Liver (tissue), 8 donors: ENCODE measurements at regions not wholly inside any gene's neighbourhood (a gene's known extent, or its start where the extent isn't known, plus 50 kb on each side); places are given as distances from the start of the nearest gene placed in this dataset.

Experiments
- DNase-seq: peaks from one replicate; pipeline ENCODE4 v3.0.0-alpha.2; 2017; ENCODE audit warnings: low spot score
- H3K27ac ChIP-seq, 2 donors: one replicate each; pipeline ENCODE4 v1.7.0; 2013; ENCODE audit warnings: inconsistent platforms in 2 of 2, low read length in 2 of 2, control low read depth in 1 of 2, low read depth in 1 of 2, mild to moderate bottlenecking in 1 of 2
- H3K27me3 ChIP-seq, 4 donors: one replicate each; pipeline versions ENCODE4 v1.6.1 to v1.7.0; 2013; ENCODE audit warnings: low read length in 3 of 4, inconsistent platforms in 1 of 4, mild to moderate bottlenecking in 1 of 4, moderate library complexity in 1 of 4; ENCODE audit not compliant: control insufficient read depth in 4 of 4, insufficient read depth in 4 of 4
- H3K36me3 ChIP-seq, 4 donors: one replicate each; pipeline versions ENCODE4 v1.6.1 to v1.7.0; 2013; ENCODE audit warnings: low read length in 3 of 4, mild to moderate bottlenecking in 3 of 4, low read depth in 1 of 4, moderate library complexity in 1 of 4; ENCODE audit not compliant: control insufficient read depth in 4 of 4, insufficient read depth in 3 of 4
- H3K4me1 ChIP-seq, 4 donors: one replicate each; pipeline versions ENCODE4 v1.6.1 to v1.7.0; 2013; ENCODE audit warnings: low read length in 3 of 4, mild to moderate bottlenecking in 3 of 4, moderate library complexity in 1 of 4; ENCODE audit not compliant: control insufficient read depth in 4 of 4, insufficient read depth in 4 of 4
- H3K4me3 ChIP-seq, 3 donors: one replicate each; pipeline versions ENCODE4 v1.6.1 to v1.7.0; 2013; ENCODE audit warnings: low read length in 3 of 3, control low read depth in 1 of 3, low read depth in 1 of 3, mild to moderate bottlenecking in 1 of 3
- H3K9ac ChIP-seq, 2 donors: one replicate each; pipeline ENCODE4 v1.7.0; 2013; ENCODE audit warnings: low read length in 2 of 2, mild to moderate bottlenecking in 2 of 2, moderate library complexity in 2 of 2, control low read depth in 1 of 2, low read depth in 1 of 2
- H3K9me3 ChIP-seq, 4 donors: one replicate each; pipeline versions ENCODE4 v1.6.1 to v1.7.0; 2013; ENCODE audit warnings: low read length in 3 of 4; ENCODE audit not compliant: control insufficient read depth in 4 of 4
- ATF3 ChIP-seq: IDR thresholded peaks from 2 replicates; pipeline ENCODE4 v1.6.1; 2016; ENCODE audit warnings: antibody characterized with exemption
- CTCF ChIP-seq: fragments of 150-350 bp; IDR thresholded peaks from 2 replicates; pipeline ENCODE4 v1.5.1; 2017; ENCODE audit warnings: improper control_type of control experiment, low read depth, low read length; ENCODE audit not compliant: missing input control
- EGR1 ChIP-seq, 2 donors: IDR thresholded peaks; 2 replicates each; pipeline ENCODE4 v1.6.1; 2016 to 2018; ENCODE audit warnings: antibody characterized with exemption in 2 of 2, low read depth in 2 of 2
- FOXA1 ChIP-seq: IDR thresholded peaks from 2 replicates; pipeline ENCODE4 v1.6.1; 2016; ENCODE audit warnings: antibody characterized with exemption
- FOXA2 ChIP-seq: IDR thresholded peaks from 2 replicates; pipeline ENCODE4 v1.6.1; 2016; ENCODE audit warnings: antibody characterized with exemption
- GABPA ChIP-seq, 2 donors: IDR thresholded peaks in 1 of 2; conservative IDR thresholded peaks in 1 of 2; 2 replicates each; pipeline ENCODE4 v1.6.1; 2016; ENCODE audit warnings: antibody characterized with exemption in 2 of 2, mild to moderate bottlenecking in 1 of 2, moderate library complexity in 1 of 2
- HNF4A ChIP-seq, 2 donors: conservative IDR thresholded peaks; 2 replicates each; pipeline ENCODE4 v1.6.1; 2016; ENCODE audit warnings: antibody characterized with exemption in 2 of 2, mild to moderate bottlenecking in 2 of 2
- HNF4G ChIP-seq: IDR thresholded peaks from 2 replicates; pipeline ENCODE4 v1.6.1; 2016; ENCODE audit warnings: antibody characterized with exemption
- JUND ChIP-seq, 2 donors: IDR thresholded peaks; 2 replicates each; pipeline ENCODE4 v1.6.1; 2016; ENCODE audit warnings: antibody characterized with exemption in 2 of 2
- MAX ChIP-seq: IDR thresholded peaks from 2 replicates; pipeline ENCODE4 v1.6.1; 2016; ENCODE audit warnings: antibody characterized with exemption
- NR2F2 ChIP-seq: IDR thresholded peaks from 2 replicates; pipeline ENCODE4 v1.6.1; 2016; ENCODE audit warnings: antibody characterized with exemption
- RAD21 ChIP-seq, 2 donors: IDR thresholded peaks; 2 replicates each; pipeline ENCODE4 v1.6.1; 2016; ENCODE audit warnings: antibody characterized with exemption in 2 of 2, mild to moderate bottlenecking in 2 of 2
- REST ChIP-seq: IDR thresholded peaks from 2 replicates; pipeline ENCODE4 v1.6.1; 2016; ENCODE audit warnings: antibody characterized with exemption, mild to moderate bottlenecking
- RXRA ChIP-seq, 2 donors: IDR thresholded peaks; 2 replicates each; pipeline ENCODE4 v1.6.1; 2017 to 2018; ENCODE audit warnings: antibody characterized with exemption in 2 of 2, mild to moderate bottlenecking in 1 of 2
- SP1 ChIP-seq: IDR thresholded peaks from 2 replicates; pipeline ENCODE4 v1.6.1; 2018; ENCODE audit warnings: antibody characterized with exemption, mild to moderate bottlenecking
- TAF1 ChIP-seq: conservative IDR thresholded peaks from 2 replicates; pipeline ENCODE4 v1.6.1; 2016; ENCODE audit warnings: antibody characterized with exemption, mild to moderate bottlenecking
- YY1 ChIP-seq: IDR thresholded peaks from 2 replicates; pipeline ENCODE4 v1.6.1; 2016; ENCODE audit warnings: antibody characterized with exemption, mild to moderate bottlenecking
- ZBTB33 ChIP-seq: IDR thresholded peaks from 2 replicates; pipeline ENCODE4 v1.6.1; 2016; ENCODE audit warnings: antibody characterized with exemption
- WGBS: extraction: QIAGEN DNeasy Blood & Tissue Kit; methylation state at CpG from one replicate; pipeline ENCODE4 v1.1.7; 2013; 5-methylcytosine and 5-hydroxymethylcytosine counted together
- donor health status: healthy.
- donor health status: healthy.
- donor health status: healthy.
- donor health status: healthy.
- donor health status: healthy.

GRCh38 chr12:33721561-33721960 lies 281.9 kb upstream of the SYT10 start:
- Histone ChIP-seq H3K9ac (no peak overlapping the region), H3K9me3 (peaks cover 0 to 4% (median 0%) of the 10 kb centered on the region in 4 donors), H3K4me1 (no peaks in the 10 kb centered on the region), H3K4me3 (no peak overlapping the region), H3K36me3 (no peaks in the 10 kb centered on the region), H3K27me3 (no peaks in the 10 kb centered on the region), H3K27ac (no peak overlapping the region)
- 59% methylated on average over 2 of the region's 2 CpGs for WGBS
- TF ChIP-seq FOXA2 (no peak), GABPA (IDR thresholded peaks at IDR 0.05 in 1 of 2, conservative IDR thresholded peaks at IDR 0.05 in 1 of 2) (no peak), HNF4A (conservative IDR thresholded peaks at IDR 0.05) (no peak), NR2F2 (no peak), ZBTB33 (no peak), FOXA1 (no peak), ATF3 (no peak), RXRA (IDR thresholded peaks at IDR 0.05) (no peak), REST (no peak), MAX (no peak), HNF4G (no peak), YY1 (no peak), RAD21 (IDR thresholded peaks at IDR 0.05) (no peak), JUND (IDR thresholded peaks at IDR 0.05) (no peak), EGR1 (IDR thresholded peaks at IDR 0.05; ENCODE audit: low read depth in 2 of 2) (no peak), SP1 (no peak)
- DNase-seq, result no peak

GRCh38 chr12:33724867-33725266 lies 285.2 kb upstream of the SYT10 start:
- no peaks in the 10 kb centered on the region for H3K36me3 ChIP-seq
- H3K4me3 ChIP-seq, result no peak overlapping the region
- no peak for DNase-seq
- 61% methylated on average over 4 of the region's 4 CpGs for WGBS
- H3K9me3 ChIP-seq, result peaks cover 0 to 5% (median 0%) of the 10 kb centered on the region in 4 donors
- no peak overlapping the region for H3K27ac ChIP-seq
- no peak overlapping the region for H3K9ac ChIP-seq
- no peaks in the 10 kb centered on the region for H3K27me3 ChIP-seq
- no peaks in the 10 kb centered on the region for H3K4me1 ChIP-seq
- TF ChIP-seq CTCF (no peak), ATF3 (no peak), TAF1 (no peak), REST (no peak), NR2F2 (no peak), SP1 (no peak), ZBTB33 (no peak), HNF4A (conservative IDR thresholded peaks at IDR 0.05) (no peak), RXRA (IDR thresholded peaks at IDR 0.05) (no peak), HNF4G (no peak), GABPA (IDR thresholded peaks at IDR 0.05 in 1 of 2, conservative IDR thresholded peaks at IDR 0.05 in 1 of 2) (no peak), YY1 (no peak), FOXA2 (no peak), JUND (IDR thresholded peaks at IDR 0.05) (no peak)
